MCF 10A (cell line): ENCODE measurements at regions not wholly inside any gene's neighbourhood (a gene's known extent, or its start where the extent isn't known, plus 50 kb on each side); places are given as distances from the start of the nearest gene placed in this dataset.

Experiments
- BruUV-seq: library from RNA; stranded (reverse); fragments of 400-500 nt; replicated peaks from 2 replicates; lab custom pipeline; 2021; lab: Mats Ljungman, UMichigan
- CTCF ChIA-PET: fragments of 300-600 bp; sonication (Branson Sonifier 250); formaldehyde crosslinking; extraction: SDS; loops from one replicate; lab custom pipeline; 2021; ENCODE audit warnings: antibody characterized with exemption, inconsistent platforms; lab: Yijun Ruan, JAX
- POLR2A ChIA-PET: fragments of 300-600, 350-650 bp; sonication (Branson Sonifier 250); formaldehyde crosslinking; extraction: SDS; loops from one replicate; lab custom pipeline; 2020; ENCODE audit warnings: antibody characterized with exemption, inconsistent platforms; lab: Yijun Ruan, JAX
- DNase-seq: peaks from one replicate; pipeline ENCODE4 v3.0.0-alpha.2; 2018; ENCODE audit not compliant: unreplicated experiment
- H3K27ac Mint-ChIP-seq: one replicate; pipeline ENCODE4 v1.8.0; 2022; ENCODE audit warnings: mild to moderate bottlenecking, low read depth, mixed read lengths; ENCODE audit not compliant: unreplicated experiment
- H3K27me3 Mint-ChIP-seq: one replicate; pipeline ENCODE4 v1.8.0; 2022; ENCODE audit warnings: mixed read lengths; ENCODE audit not compliant: insufficient read depth, unreplicated experiment
- H3K36me3 Mint-ChIP-seq: one replicate; pipeline ENCODE4 v1.8.0; 2022; ENCODE audit warnings: mild to moderate bottlenecking, moderate library complexity, mixed read lengths; ENCODE audit not compliant: insufficient read depth, unreplicated experiment
- H3K4me1 Mint-ChIP-seq: one replicate; pipeline ENCODE4 v1.8.0; 2022; ENCODE audit warnings: mixed read lengths; ENCODE audit not compliant: insufficient read depth, unreplicated experiment
- H3K4me3 Mint-ChIP-seq: one replicate; pipeline ENCODE4 v1.8.0; 2022; ENCODE audit warnings: mild to moderate bottlenecking, moderate library complexity, mixed read lengths; ENCODE audit not compliant: unreplicated experiment
- H3K9me3 Mint-ChIP-seq: one replicate; pipeline ENCODE4 v1.8.0; 2022; ENCODE audit warnings: mixed read lengths; ENCODE audit not compliant: unreplicated experiment
- intact Hi-C: fragments of 100-400 bp; cut with micrococcal nuclease; formaldehyde crosslinking; loops from 2 replicates; pipeline ENCODE4 v1.14.1; 2022
- TF ChIP-seq, protein P1 (sequence below): fragments of 200-600 bp; IDR thresholded peaks from one replicate; pipeline ENCODE4 v1.8.0; 2022; ENCODE audit warnings: antibody characterized with exemption, mild to moderate bottlenecking; ENCODE audit not compliant: unreplicated experiment

DNA sequence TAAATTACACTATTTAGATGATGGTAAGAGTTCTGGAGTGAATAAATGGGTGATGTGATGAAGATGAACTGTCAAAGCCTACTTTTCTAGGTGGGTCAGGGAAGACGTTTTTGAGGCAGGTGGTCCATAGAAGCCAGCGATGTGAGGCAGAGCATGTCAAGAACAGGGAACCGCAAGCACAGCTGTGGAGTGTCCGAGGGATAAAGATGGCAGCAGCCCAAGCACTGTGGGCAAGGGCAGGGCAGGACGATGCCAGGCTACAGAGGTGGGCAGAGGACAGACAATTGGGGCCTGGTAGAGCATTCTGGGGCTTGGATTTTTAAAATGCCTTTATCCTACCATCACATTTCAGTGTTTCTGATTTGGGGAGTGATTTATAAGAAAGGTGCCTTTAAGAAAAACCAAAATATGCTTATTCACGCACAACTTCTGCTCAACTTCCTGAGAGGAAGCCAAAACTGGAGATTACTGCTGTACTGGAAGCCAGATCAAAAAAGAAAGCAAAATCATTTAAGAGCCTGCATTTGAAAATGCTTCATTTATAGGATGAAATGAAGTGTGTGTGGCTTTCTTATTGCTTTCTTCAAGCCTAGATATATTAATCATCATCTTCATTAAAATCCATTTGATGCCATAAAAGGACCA is 119.0 kb upstream of the WDR17 start:
- BruUV-seq = no TSS peak
- no peak overlapping the region for H3K4me3 Mint-ChIP-seq
- TF ChIP-seq, protein P1, sequence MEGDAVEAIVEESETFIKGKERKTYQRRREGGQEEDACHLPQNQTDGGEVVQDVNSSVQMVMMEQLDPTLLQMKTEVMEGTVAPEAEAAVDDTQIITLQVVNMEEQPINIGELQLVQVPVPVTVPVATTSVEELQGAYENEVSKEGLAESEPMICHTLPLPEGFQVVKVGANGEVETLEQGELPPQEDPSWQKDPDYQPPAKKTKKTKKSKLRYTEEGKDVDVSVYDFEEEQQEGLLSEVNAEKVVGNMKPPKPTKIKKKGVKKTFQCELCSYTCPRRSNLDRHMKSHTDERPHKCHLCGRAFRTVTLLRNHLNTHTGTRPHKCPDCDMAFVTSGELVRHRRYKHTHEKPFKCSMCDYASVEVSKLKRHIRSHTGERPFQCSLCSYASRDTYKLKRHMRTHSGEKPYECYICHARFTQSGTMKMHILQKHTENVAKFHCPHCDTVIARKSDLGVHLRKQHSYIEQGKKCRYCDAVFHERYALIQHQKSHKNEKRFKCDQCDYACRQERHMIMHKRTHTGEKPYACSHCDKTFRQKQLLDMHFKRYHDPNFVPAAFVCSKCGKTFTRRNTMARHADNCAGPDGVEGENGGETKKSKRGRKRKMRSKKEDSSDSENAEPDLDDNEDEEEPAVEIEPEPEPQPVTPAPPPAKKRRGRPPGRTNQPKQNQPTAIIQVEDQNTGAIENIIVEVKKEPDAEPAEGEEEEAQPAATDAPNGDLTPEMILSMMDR = no peak
- peaks cover under 1% of the 10 kb centered on the region for H3K4me1 Mint-ChIP-seq
- no peaks in the 10 kb centered on the region for H3K27me3 Mint-ChIP-seq
- H3K36me3 Mint-ChIP-seq = no peaks in the 10 kb centered on the region
- intact Hi-C loops = loop anchor here (1.0 to 10.0 kb wide), 5 partner anchors 88 to 395 kb away; no protein-coding TSS in a partner anchor
- no peaks in the 10 kb centered on the region for H3K9me3 Mint-ChIP-seq
- DNase-seq = no peak
- no peak overlapping the region for H3K27ac Mint-ChIP-seq
- POLR2A ChIA-PET = no interaction called here
- CTCF ChIA-PET = interaction anchor here (0.6 to 2.6 kb wide), 8 partner anchors 54 to 396 kb away, joined by 3 to 17 read pairs (median 4); no protein-coding TSS in a partner anchor

DNA sequence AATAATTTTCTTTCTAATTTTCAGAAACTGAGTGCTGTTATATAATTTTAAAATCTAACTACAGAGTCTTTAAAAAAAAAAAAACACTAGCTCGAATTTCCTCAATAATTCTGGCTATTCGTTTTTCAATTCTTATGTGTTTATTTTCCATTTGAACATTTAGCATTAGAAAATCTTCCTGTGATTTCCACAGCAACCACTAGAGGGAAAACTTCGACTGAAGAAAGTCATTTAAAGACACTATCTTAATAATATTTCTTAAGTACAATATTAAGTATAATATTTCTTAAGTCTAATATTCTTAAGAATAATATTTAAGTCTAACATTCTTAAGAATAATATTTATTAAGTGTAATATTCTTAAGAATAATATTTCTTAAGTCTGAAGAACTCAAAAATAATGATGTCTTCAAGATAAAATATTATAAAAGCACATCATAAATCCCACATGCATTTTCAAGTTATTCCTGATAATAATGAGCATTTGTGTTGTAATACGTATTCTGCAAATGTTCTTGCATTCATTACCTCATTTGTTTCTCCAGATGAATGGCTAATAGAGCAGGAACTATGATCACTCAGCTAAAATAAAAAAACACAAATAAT is 118.4 kb upstream of the WDR17 start:
- H3K27ac Mint-ChIP-seq = no peak overlapping the region
- no peaks in the 10 kb centered on the region for H3K36me3 Mint-ChIP-seq
- no peaks in the 10 kb centered on the region for H3K9me3 Mint-ChIP-seq
- no peaks in the 10 kb centered on the region for H3K27me3 Mint-ChIP-seq
- H3K4me1 Mint-ChIP-seq = peaks cover 6% of the 10 kb centered on the region
- intact Hi-C loops = loop anchor here (1.0 to 10.0 kb wide), 4 partner anchors 88 to 394 kb away; no protein-coding TSS in a partner anchor
- H3K4me3 Mint-ChIP-seq = no peak overlapping the region
- ChIA-PET CTCF (interaction anchor here (0.6 to 2.6 kb wide), 11 partner anchors 13 to 1406 kb away, joined by 3 to 17 read pairs (median 3); no protein-coding TSS in a partner anchor), POLR2A (no interaction called here)
- DNase-seq = peak; percentile 42
- no TSS peak for BruUV-seq
- TF ChIP-seq, protein P1 = peak; percentile 52

DNA sequence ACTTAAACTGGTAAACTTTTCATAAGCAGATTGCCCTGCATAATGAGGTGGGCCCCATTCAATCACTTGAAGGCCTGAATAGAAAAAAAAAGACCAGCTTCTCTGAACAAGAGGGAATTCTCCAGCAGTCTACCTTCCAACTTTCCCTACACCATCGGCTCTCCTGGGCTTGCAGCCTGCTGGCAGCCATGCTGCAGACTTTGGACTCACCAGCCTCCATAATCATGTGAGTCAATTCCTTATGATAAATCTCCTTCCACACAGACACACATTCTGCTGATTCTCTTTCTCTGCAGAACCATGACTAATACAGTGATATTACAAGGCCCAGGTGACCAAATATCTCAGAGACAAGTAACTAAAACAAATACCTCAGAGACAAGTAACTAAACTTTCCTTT is 113.8 kb upstream of the WDR17 start:
- TF ChIP-seq, protein P1 = no peak
- CTCF ChIA-PET = interaction anchor here (0.5 to 1.9 kb wide), 3 partner anchors 9 to 390 kb away, joined by 3 to 10 read pairs (median 3); no protein-coding TSS in a partner anchor
- H3K27me3 Mint-ChIP-seq = no peaks in the 10 kb centered on the region
- intact Hi-C loops = no loop called here
- H3K4me1 Mint-ChIP-seq = peaks cover 6% of the 10 kb centered on the region
- no peak overlapping the region for H3K27ac Mint-ChIP-seq
- no peak overlapping the region for H3K4me3 Mint-ChIP-seq
- no peaks in the 10 kb centered on the region for H3K36me3 Mint-ChIP-seq
- H3K9me3 Mint-ChIP-seq = no peaks in the 10 kb centered on the region
- POLR2A ChIA-PET = interaction anchor here (0.7 kb wide), 1 partner anchor 242 kb away, joined by 3 read pairs; no protein-coding TSS in a partner anchor
- no TSS peak for BruUV-seq
- peak; percentile 8 for DNase-seq

DNA sequence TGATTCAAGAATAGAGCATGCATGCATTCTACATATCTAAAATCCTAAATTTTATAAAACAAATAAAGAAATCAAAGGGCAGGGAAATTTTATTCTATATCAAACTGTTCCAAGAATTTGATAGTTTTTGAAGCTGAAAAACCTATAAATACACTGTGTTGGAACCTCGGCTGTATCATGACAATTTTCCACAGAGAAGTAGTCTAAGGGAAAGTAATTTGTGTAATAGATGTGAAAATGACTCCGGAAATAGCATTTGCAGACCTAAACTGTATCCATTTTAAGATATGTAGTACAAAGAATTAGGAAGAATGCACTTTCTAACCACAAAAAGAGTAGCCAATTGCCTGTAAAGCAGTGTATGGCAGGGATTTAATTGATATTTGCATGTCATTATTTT is 112.5 kb upstream of the WDR17 start:
- CTCF ChIA-PET = interaction anchor here (0.6 kb wide), 1 partner anchor 13 kb away, joined by 3 read pairs; no protein-coding TSS in a partner anchor
- H3K9me3 Mint-ChIP-seq = no peaks in the 10 kb centered on the region
- intact Hi-C loops = no loop called here

More for the DNA sequence above, 112.5 kb upstream of the WDR17 start:
- no peaks in the 10 kb centered on the region for H3K27me3 Mint-ChIP-seq
- no peak overlapping the region for H3K27ac Mint-ChIP-seq
- POLR2A ChIA-PET = no interaction called here
- BruUV-seq = no TSS peak
- H3K4me1 Mint-ChIP-seq = peaks cover 6% of the 10 kb centered on the region
- TF ChIP-seq, protein P1 = no peak
- H3K36me3 Mint-ChIP-seq = no peaks in the 10 kb centered on the region
- no peak overlapping the region for H3K4me3 Mint-ChIP-seq
- no peak for DNase-seq
